Body of pancreas (tissue), 4 donors: ENCODE measurements at regions not wholly inside any gene's neighbourhood (a gene's known extent, or its start where the extent isn't known, plus 50 kb on each side); places are given as distances from the start of the nearest gene placed in this dataset.

Experiments used
- ATAC-seq: fragments of 150-250 bp; one replicate; pipeline ENCODE4 v1.9.1; 2016
- DNase-seq, 4 donors: peaks; one replicate each; pipeline ENCODE4 v3.0.0-alpha.2; 2019
- H3K27ac ChIP-seq, 4 donors: fragments of 200-600 bp; sonication (generic); 1 replicate in 3 of 4; 2 replicates in 1 of 4; pipeline versions ENCODE4 v1.5.1 to v1.6.1; 2016 to 2019; ENCODE audit warnings: mild to moderate bottlenecking in 1 of 4, mixed read lengths in 1 of 4, moderate library complexity in 1 of 4
- H3K27me3 ChIP-seq, 2 donors: fragments of 200-600 bp; sonication (generic); one replicate each; pipeline ENCODE4 v1.6.0; 2016; ENCODE audit warnings: mild to moderate bottlenecking in 1 of 2
- H3K36me3 ChIP-seq, 2 donors: fragments of 200-600 bp; sonication (generic); replicated peaks in 1 of 2; 2 replicates each; pipeline ENCODE4 v1.5.1; 2016; ENCODE audit warnings: low read depth in 2 of 2; ENCODE audit not compliant: insufficient read depth in 1 of 2
- H3K4me1 ChIP-seq: fragments of 200-600 bp; sonication (generic); one replicate; pipeline ENCODE4 v1.6.0; 2016
- H3K4me3 ChIP-seq, 2 donors: fragments of 200-600 bp; sonication (generic); 1 replicate in 1 of 2; 2 replicates in 1 of 2; pipeline ENCODE4 v1.5.1; 2016 to 2019
- H3K9me3 ChIP-seq, 3 donors: fragments of 200-600 bp; sonication (generic); 1 replicate in 2 of 3; 2 replicates in 1 of 3; pipeline ENCODE4 v1.5.1; 2016
- CTCF ChIP-seq, 7 experiments: fragments of 450-650 bp in 4 of 7; fragments of 200-600 bp in 3 of 7; sonication (generic) in 3 of 7; IDR thresholded peaks; one replicate each; pipeline ENCODE4 v1.5.1; 2016 to 2019; ENCODE audit warnings: antibody characterized with exemption in 7 of 7
- POLR2A ChIP-seq, 3 donors: fragments of 450-650 bp; IDR thresholded peaks; one replicate each; pipeline ENCODE4 v1.6.1; 2016; ENCODE audit warnings: antibody characterized with exemption in 3 of 3, mild to moderate bottlenecking in 2 of 3
- WGBS, 2 donors: methylation state at CpG; one replicate each; pipeline ENCODE4 v1.1.5; 2017; 5-methylcytosine and 5-hydroxymethylcytosine counted together
- intact Hi-C: fragments of 100-400 bp; cut with DNase I; formaldehyde crosslinking; loops from one replicate; pipeline ENCODE4 v1.15.1; 2023

- DNase-seq, result no peak
- Histone ChIP-seq H3K4me3 (no peak overlapping the region), H3K9me3 (no peaks in the 10 kb centered on the region), H3K27ac (no peak overlapping the region), H3K4me1 (no peaks in the 10 kb centered on the region), H3K27me3 (no peaks in the 10 kb centered on the region), H3K36me3 (no peaks in the 10 kb centered on the region)
- intact Hi-C loops, result no loop called here
- TF ChIP-seq POLR2A (IDR thresholded peaks at IDR 0.05) (no peak), CTCF (IDR thresholded peaks at IDR 0.05) (no peak)
- no peak for ATAC-seq
- 6 to 23% methylated on average over 1 of the region's 1 CpG for WGBS, 2 donors
These were observed 348.3 kb upstream of the SLITRK1 start for GRCh38 chr13:84230568-84230967.

- intact Hi-C loops, result no loop called here
- no peaks in the 10 kb centered on the region for H3K27me3 ChIP-seq
- no peak overlapping the region for H3K4me3 ChIP-seq
- no peaks in the 10 kb centered on the region for H3K4me1 ChIP-seq
- no peak overlapping the region for H3K27ac ChIP-seq
- ATAC-seq (no peak), DNase-seq (no peak)
- H3K36me3 ChIP-seq, result no peaks in the 10 kb centered on the region
- 76 to 78% methylated on average over 2 of the region's 2 CpGs for WGBS, 2 donors
- H3K9me3 ChIP-seq, result no peaks in the 10 kb centered on the region
- no peak for TF ChIP-seq CTCF (IDR thresholded peaks at IDR 0.05)
- TF ChIP-seq POLR2A (IDR thresholded peaks at IDR 0.05), result no peak
These were observed 328.8 kb upstream of the SLITRK1 start for GRCh38 chr13:84211048-84211447.

- TF ChIP-seq CTCF (IDR thresholded peaks at IDR 0.05) (no peak), POLR2A (IDR thresholded peaks at IDR 0.05) (no peak)
- DNase-seq (no peak), ATAC-seq (no peak)
- H3K27ac ChIP-seq, result no peak overlapping the region
- no peaks in the 10 kb centered on the region for H3K4me1 ChIP-seq
- no peak overlapping the region for H3K4me3 ChIP-seq
- intact Hi-C loops, result no loop called here
- no peaks in the 10 kb centered on the region for H3K9me3 ChIP-seq
- H3K36me3 ChIP-seq, result no peaks in the 10 kb centered on the region
- H3K27me3 ChIP-seq, result no peaks in the 10 kb centered on the region
- WGBS, 2 donors, result 48 to 54% methylated on average over 7 of the region's 7 CpGs
These were observed 326.1 kb upstream of the SLITRK1 start for GRCh38 chr13:84208246-84208910.

GRCh38 chr13:84207509-84207908, 325.2 kb upstream of the SLITRK1 start:
- Histone ChIP-seq H3K4me3 (no peak overlapping the region), H3K4me1 (no peaks in the 10 kb centered on the region), H3K36me3 (no peaks in the 10 kb centered on the region), H3K9me3 (no peaks in the 10 kb centered on the region), H3K27me3 (no peaks in the 10 kb centered on the region), H3K27ac (no peak overlapping the region)
- DNase-seq (no peak), ATAC-seq (no peak)
- intact Hi-C loops, result no loop called here
- WGBS, 2 donors, result 78 to 89% methylated on average over 2 of the region's 2 CpGs
- TF ChIP-seq POLR2A (IDR thresholded peaks at IDR 0.05) (no peak), CTCF (IDR thresholded peaks at IDR 0.05) (no peak)

GRCh38 chr13:84200971-84201370, 318.7 kb upstream of the SLITRK1 start:
- ATAC-seq (no peak), DNase-seq (no peak)
- Histone ChIP-seq H3K4me1 (no peaks in the 10 kb centered on the region), H3K9me3 (no peaks in the 10 kb centered on the region), H3K27me3 (no peaks in the 10 kb centered on the region), H3K27ac (no peak overlapping the region), H3K4me3 (no peak overlapping the region), H3K36me3 (no peaks in the 10 kb centered on the region)
- WGBS, 2 donors, result 48 to 52% methylated on average over 4 of the region's 4 CpGs
- intact Hi-C loops, result no loop called here
- TF ChIP-seq CTCF (IDR thresholded peaks at IDR 0.05) (no peak), POLR2A (IDR thresholded peaks at IDR 0.05) (no peak)
